ENCODE measurements at regions not wholly inside any gene's neighbourhood (a gene's known extent, or its start where the extent isn't known, plus 50 kb on each side); places are given as distances from the start of the nearest gene placed in this dataset.

- no peak for TF ChIP-seq CTCF (IDR thresholded peaks at IDR 0.05; ENCODE audit: extremely low read depth, missing control alignments)
These were observed 149.6 kb downstream of the NAF1 start for GRCh38 chr4:163017135-163017534.

GRCh38 chr4:163012816-163013215 is 153.9 kb downstream of the NAF1 start:
- DNase-seq (ENCODE audit: low spot score), result no peak
- no peak for TF ChIP-seq CTCF (IDR thresholded peaks at IDR 0.05; ENCODE audit: extremely low read depth, missing control alignments)

More at GRCh38 chr4:163017135-163017534, 149.6 kb downstream of the NAF1 start:
- DNase-seq (ENCODE audit: low spot score), result no peak

GRCh38 chr4:163003979-163004378 is 162.7 kb downstream of the NAF1 start:
- no peak for DNase-seq (ENCODE audit: low spot score)

GRCh38 chr4:162988530-162988929 is 178.2 kb downstream of the NAF1 start:
- no peak for DNase-seq (ENCODE audit: low spot score)
- no peak for TF ChIP-seq CTCF (IDR thresholded peaks at IDR 0.05; ENCODE audit: extremely low read depth, missing control alignments)

More at GRCh38 chr4:163003979-163004378, 162.7 kb downstream of the NAF1 start:
- TF ChIP-seq CTCF (IDR thresholded peaks at IDR 0.05; ENCODE audit: extremely low read depth, missing control alignments), result no peak

GRCh38 chr4:162985131-162985530 is 181.6 kb downstream of the NAF1 start:
- TF ChIP-seq CTCF (IDR thresholded peaks at IDR 0.05; ENCODE audit: extremely low read depth, missing control alignments), result no peak
- DNase-seq (ENCODE audit: low spot score), result no peak

GRCh38 chr4:162984621-162985020 is 182.1 kb downstream of the NAF1 start:
- TF ChIP-seq CTCF (IDR thresholded peaks at IDR 0.05; ENCODE audit: extremely low read depth, missing control alignments), result no peak

GRCh38 chr4:162981823-162982222 is 184.9 kb downstream of the NAF1 start:
- DNase-seq (ENCODE audit: low spot score), result no peak
- no peak for TF ChIP-seq CTCF (IDR thresholded peaks at IDR 0.05; ENCODE audit: extremely low read depth, missing control alignments)

More at GRCh38 chr4:162984621-162985020, 182.1 kb downstream of the NAF1 start:
- no peak for DNase-seq (ENCODE audit: low spot score)
